Liver (tissue), 7 donors: ENCODE measurements at regions not wholly inside any gene's neighbourhood (a gene's known extent, or its start where the extent isn't known, plus 50 kb on each side); places are given as distances from the start of the nearest gene placed in this dataset.

ENCODE experiments used
- DNase-seq: peaks from one replicate; pipeline ENCODE4 v3.0.0-alpha.2; 2017; ENCODE audit warnings: low spot score
- H3K27ac ChIP-seq, 2 donors: one replicate each; pipeline ENCODE4 v1.7.0; 2013; ENCODE audit warnings: inconsistent platforms in 2 of 2, low read length in 2 of 2, control low read depth in 1 of 2, low read depth in 1 of 2, mild to moderate bottlenecking in 1 of 2
- H3K27me3 ChIP-seq, 4 donors: one replicate each; pipeline versions ENCODE4 v1.6.1 to v1.7.0; 2013; ENCODE audit warnings: low read length in 3 of 4, inconsistent platforms in 1 of 4, mild to moderate bottlenecking in 1 of 4, moderate library complexity in 1 of 4; ENCODE audit not compliant: control insufficient read depth in 4 of 4, insufficient read depth in 4 of 4
- H3K36me3 ChIP-seq, 4 donors: one replicate each; pipeline versions ENCODE4 v1.6.1 to v1.7.0; 2013; ENCODE audit warnings: low read length in 3 of 4, mild to moderate bottlenecking in 3 of 4, low read depth in 1 of 4, moderate library complexity in 1 of 4; ENCODE audit not compliant: control insufficient read depth in 4 of 4, insufficient read depth in 3 of 4
- H3K4me1 ChIP-seq, 4 donors: one replicate each; pipeline versions ENCODE4 v1.6.1 to v1.7.0; 2013; ENCODE audit warnings: low read length in 3 of 4, mild to moderate bottlenecking in 3 of 4, moderate library complexity in 1 of 4; ENCODE audit not compliant: control insufficient read depth in 4 of 4, insufficient read depth in 4 of 4
- H3K4me3 ChIP-seq, 3 donors: one replicate each; pipeline versions ENCODE4 v1.6.1 to v1.7.0; 2013; ENCODE audit warnings: low read length in 3 of 3, control low read depth in 1 of 3, low read depth in 1 of 3, mild to moderate bottlenecking in 1 of 3
- H3K9ac ChIP-seq, 2 donors: one replicate each; pipeline ENCODE4 v1.7.0; 2013; ENCODE audit warnings: low read length in 2 of 2, mild to moderate bottlenecking in 2 of 2, moderate library complexity in 2 of 2, control low read depth in 1 of 2, low read depth in 1 of 2
- H3K9me3 ChIP-seq, 4 donors: one replicate each; pipeline versions ENCODE4 v1.6.1 to v1.7.0; 2013; ENCODE audit warnings: low read length in 3 of 4; ENCODE audit not compliant: control insufficient read depth in 4 of 4
- ATF3 ChIP-seq: IDR thresholded peaks from 2 replicates; pipeline ENCODE4 v1.6.1; 2016; ENCODE audit warnings: antibody characterized with exemption
- EGR1 ChIP-seq, 2 donors: IDR thresholded peaks; 2 replicates each; pipeline ENCODE4 v1.6.1; 2016 to 2018; ENCODE audit warnings: antibody characterized with exemption in 2 of 2, low read depth in 2 of 2
- FOXA1 ChIP-seq: IDR thresholded peaks from 2 replicates; pipeline ENCODE4 v1.6.1; 2016; ENCODE audit warnings: antibody characterized with exemption
- FOXA2 ChIP-seq: IDR thresholded peaks from 2 replicates; pipeline ENCODE4 v1.6.1; 2016; ENCODE audit warnings: antibody characterized with exemption
- GABPA ChIP-seq, 2 donors: IDR thresholded peaks in 1 of 2; conservative IDR thresholded peaks in 1 of 2; 2 replicates each; pipeline ENCODE4 v1.6.1; 2016; ENCODE audit warnings: antibody characterized with exemption in 2 of 2, mild to moderate bottlenecking in 1 of 2, moderate library complexity in 1 of 2
- HNF4A ChIP-seq, 2 donors: conservative IDR thresholded peaks; 2 replicates each; pipeline ENCODE4 v1.6.1; 2016; ENCODE audit warnings: antibody characterized with exemption in 2 of 2, mild to moderate bottlenecking in 2 of 2
- HNF4G ChIP-seq: IDR thresholded peaks from 2 replicates; pipeline ENCODE4 v1.6.1; 2016; ENCODE audit warnings: antibody characterized with exemption
- MAX ChIP-seq: IDR thresholded peaks from 2 replicates; pipeline ENCODE4 v1.6.1; 2016; ENCODE audit warnings: antibody characterized with exemption
- NR2F2 ChIP-seq: IDR thresholded peaks from 2 replicates; pipeline ENCODE4 v1.6.1; 2016; ENCODE audit warnings: antibody characterized with exemption
- RAD21 ChIP-seq, 2 donors: IDR thresholded peaks; 2 replicates each; pipeline ENCODE4 v1.6.1; 2016; ENCODE audit warnings: antibody characterized with exemption in 2 of 2, mild to moderate bottlenecking in 2 of 2
- REST ChIP-seq: IDR thresholded peaks from 2 replicates; pipeline ENCODE4 v1.6.1; 2016; ENCODE audit warnings: antibody characterized with exemption, mild to moderate bottlenecking
- RXRA ChIP-seq, 2 donors: IDR thresholded peaks; 2 replicates each; pipeline ENCODE4 v1.6.1; 2017 to 2018; ENCODE audit warnings: antibody characterized with exemption in 2 of 2, mild to moderate bottlenecking in 1 of 2
- SP1 ChIP-seq: IDR thresholded peaks from 2 replicates; pipeline ENCODE4 v1.6.1; 2018; ENCODE audit warnings: antibody characterized with exemption, mild to moderate bottlenecking
- TAF1 ChIP-seq: conservative IDR thresholded peaks from 2 replicates; pipeline ENCODE4 v1.6.1; 2016; ENCODE audit warnings: antibody characterized with exemption, mild to moderate bottlenecking
- YY1 ChIP-seq: IDR thresholded peaks from 2 replicates; pipeline ENCODE4 v1.6.1; 2016; ENCODE audit warnings: antibody characterized with exemption, mild to moderate bottlenecking
- ZBTB33 ChIP-seq: IDR thresholded peaks from 2 replicates; pipeline ENCODE4 v1.6.1; 2016; ENCODE audit warnings: antibody characterized with exemption
- WGBS: extraction: QIAGEN DNeasy Blood & Tissue Kit; methylation state at CpG from one replicate; pipeline ENCODE4 v1.1.7; 2013; 5-methylcytosine and 5-hydroxymethylcytosine counted together
- donor health status: healthy.
- donor health status: healthy.
- donor health status: healthy.
- donor health status: healthy.

GRCh38 chr21:32131164-32131563 is 147.7 kb downstream of the MIS18A start:
- WGBS: 65% methylated on average over 7 of the region's 7 CpGs
- DNase-seq: no peak
- Histone ChIP-seq H3K4me3 (no peak overlapping the region), H3K4me1 (no peaks in the 10 kb centered on the region), H3K36me3 (no peaks in the 10 kb centered on the region), H3K9ac (no peak overlapping the region), H3K27me3 (peaks cover 0 to 5% (median 0%) of the 10 kb centered on the region in 4 donors), H3K27ac (no peak overlapping the region), H3K9me3 (no peaks in the 10 kb centered on the region)
- TF ChIP-seq MAX (no peak), YY1 (no peak), HNF4A (conservative IDR thresholded peaks at IDR 0.05) (no peak), ATF3 (no peak), EGR1 (IDR thresholded peaks at IDR 0.05; ENCODE audit: low read depth in 2 of 2) (no peak), NR2F2 (no peak), FOXA2 (no peak), RXRA (IDR thresholded peaks at IDR 0.05) (no peak), TAF1 (no peak), GABPA (IDR thresholded peaks at IDR 0.05 in 1 of 2, conservative IDR thresholded peaks at IDR 0.05 in 1 of 2) (no peak), ZBTB33 (no peak), SP1 (no peak), RAD21 (IDR thresholded peaks at IDR 0.05) (no peak), FOXA1 (no peak), HNF4G (no peak)

- TF ChIP-seq SP1 (no peak), RXRA (IDR thresholded peaks at IDR 0.05) (no peak), FOXA2 (no peak), REST (no peak), EGR1 (IDR thresholded peaks at IDR 0.05; ENCODE audit: low read depth in 2 of 2) (no peak), HNF4G (no peak), NR2F2 (no peak), RAD21 (IDR thresholded peaks at IDR 0.05) (no peak), HNF4A (conservative IDR thresholded peaks at IDR 0.05) (no peak)
- WGBS: 92% methylated on average over 5 of the region's 5 CpGs
Observed at GRCh38 chr21:32130031-32130891, 148.6 kb downstream of the MIS18A start.

More at GRCh38 chr21:32130031-32130891, 148.6 kb downstream of the MIS18A start:
- no peak overlapping the region for H3K27ac ChIP-seq
- no peak for DNase-seq
- H3K36me3 ChIP-seq: no peaks in the 10 kb centered on the region
- H3K9me3 ChIP-seq: no peaks in the 10 kb centered on the region
- H3K4me1 ChIP-seq: no peaks in the 10 kb centered on the region
- no peak overlapping the region for H3K9ac ChIP-seq
- no peak overlapping the region for H3K4me3 ChIP-seq
- H3K27me3 ChIP-seq: peaks cover 0 to 5% (median 0%) of the 10 kb centered on the region in 4 donors
